ENCODE measurements at regions not wholly inside any gene's neighbourhood (a gene's known extent, or its start where the extent isn't known, plus 50 kb on each side); places are given as distances from the start of the nearest gene placed in this dataset.

DNA sequence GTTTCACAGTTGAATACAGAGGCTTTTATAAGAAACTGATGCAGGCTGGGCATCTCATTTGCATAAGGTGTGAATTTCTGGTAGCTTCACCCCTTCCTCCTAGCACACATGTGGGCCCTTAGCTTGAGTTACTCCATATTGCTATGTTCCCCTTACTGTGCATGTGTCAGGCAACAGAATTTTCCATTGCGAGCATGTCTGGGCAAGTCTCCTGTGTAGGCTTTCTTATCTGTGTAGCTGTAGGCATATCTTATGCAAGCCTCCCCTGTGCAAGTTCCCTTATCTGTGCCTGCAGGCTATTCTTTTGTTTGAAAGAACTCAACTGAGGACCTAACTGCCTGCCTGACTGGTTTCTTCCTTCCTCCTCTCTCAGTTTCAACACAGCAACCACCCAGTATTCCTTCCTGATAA lies 597.4 kb upstream of the CDH5 start (continued):
- TF ChIP-seq, protein P1, sequence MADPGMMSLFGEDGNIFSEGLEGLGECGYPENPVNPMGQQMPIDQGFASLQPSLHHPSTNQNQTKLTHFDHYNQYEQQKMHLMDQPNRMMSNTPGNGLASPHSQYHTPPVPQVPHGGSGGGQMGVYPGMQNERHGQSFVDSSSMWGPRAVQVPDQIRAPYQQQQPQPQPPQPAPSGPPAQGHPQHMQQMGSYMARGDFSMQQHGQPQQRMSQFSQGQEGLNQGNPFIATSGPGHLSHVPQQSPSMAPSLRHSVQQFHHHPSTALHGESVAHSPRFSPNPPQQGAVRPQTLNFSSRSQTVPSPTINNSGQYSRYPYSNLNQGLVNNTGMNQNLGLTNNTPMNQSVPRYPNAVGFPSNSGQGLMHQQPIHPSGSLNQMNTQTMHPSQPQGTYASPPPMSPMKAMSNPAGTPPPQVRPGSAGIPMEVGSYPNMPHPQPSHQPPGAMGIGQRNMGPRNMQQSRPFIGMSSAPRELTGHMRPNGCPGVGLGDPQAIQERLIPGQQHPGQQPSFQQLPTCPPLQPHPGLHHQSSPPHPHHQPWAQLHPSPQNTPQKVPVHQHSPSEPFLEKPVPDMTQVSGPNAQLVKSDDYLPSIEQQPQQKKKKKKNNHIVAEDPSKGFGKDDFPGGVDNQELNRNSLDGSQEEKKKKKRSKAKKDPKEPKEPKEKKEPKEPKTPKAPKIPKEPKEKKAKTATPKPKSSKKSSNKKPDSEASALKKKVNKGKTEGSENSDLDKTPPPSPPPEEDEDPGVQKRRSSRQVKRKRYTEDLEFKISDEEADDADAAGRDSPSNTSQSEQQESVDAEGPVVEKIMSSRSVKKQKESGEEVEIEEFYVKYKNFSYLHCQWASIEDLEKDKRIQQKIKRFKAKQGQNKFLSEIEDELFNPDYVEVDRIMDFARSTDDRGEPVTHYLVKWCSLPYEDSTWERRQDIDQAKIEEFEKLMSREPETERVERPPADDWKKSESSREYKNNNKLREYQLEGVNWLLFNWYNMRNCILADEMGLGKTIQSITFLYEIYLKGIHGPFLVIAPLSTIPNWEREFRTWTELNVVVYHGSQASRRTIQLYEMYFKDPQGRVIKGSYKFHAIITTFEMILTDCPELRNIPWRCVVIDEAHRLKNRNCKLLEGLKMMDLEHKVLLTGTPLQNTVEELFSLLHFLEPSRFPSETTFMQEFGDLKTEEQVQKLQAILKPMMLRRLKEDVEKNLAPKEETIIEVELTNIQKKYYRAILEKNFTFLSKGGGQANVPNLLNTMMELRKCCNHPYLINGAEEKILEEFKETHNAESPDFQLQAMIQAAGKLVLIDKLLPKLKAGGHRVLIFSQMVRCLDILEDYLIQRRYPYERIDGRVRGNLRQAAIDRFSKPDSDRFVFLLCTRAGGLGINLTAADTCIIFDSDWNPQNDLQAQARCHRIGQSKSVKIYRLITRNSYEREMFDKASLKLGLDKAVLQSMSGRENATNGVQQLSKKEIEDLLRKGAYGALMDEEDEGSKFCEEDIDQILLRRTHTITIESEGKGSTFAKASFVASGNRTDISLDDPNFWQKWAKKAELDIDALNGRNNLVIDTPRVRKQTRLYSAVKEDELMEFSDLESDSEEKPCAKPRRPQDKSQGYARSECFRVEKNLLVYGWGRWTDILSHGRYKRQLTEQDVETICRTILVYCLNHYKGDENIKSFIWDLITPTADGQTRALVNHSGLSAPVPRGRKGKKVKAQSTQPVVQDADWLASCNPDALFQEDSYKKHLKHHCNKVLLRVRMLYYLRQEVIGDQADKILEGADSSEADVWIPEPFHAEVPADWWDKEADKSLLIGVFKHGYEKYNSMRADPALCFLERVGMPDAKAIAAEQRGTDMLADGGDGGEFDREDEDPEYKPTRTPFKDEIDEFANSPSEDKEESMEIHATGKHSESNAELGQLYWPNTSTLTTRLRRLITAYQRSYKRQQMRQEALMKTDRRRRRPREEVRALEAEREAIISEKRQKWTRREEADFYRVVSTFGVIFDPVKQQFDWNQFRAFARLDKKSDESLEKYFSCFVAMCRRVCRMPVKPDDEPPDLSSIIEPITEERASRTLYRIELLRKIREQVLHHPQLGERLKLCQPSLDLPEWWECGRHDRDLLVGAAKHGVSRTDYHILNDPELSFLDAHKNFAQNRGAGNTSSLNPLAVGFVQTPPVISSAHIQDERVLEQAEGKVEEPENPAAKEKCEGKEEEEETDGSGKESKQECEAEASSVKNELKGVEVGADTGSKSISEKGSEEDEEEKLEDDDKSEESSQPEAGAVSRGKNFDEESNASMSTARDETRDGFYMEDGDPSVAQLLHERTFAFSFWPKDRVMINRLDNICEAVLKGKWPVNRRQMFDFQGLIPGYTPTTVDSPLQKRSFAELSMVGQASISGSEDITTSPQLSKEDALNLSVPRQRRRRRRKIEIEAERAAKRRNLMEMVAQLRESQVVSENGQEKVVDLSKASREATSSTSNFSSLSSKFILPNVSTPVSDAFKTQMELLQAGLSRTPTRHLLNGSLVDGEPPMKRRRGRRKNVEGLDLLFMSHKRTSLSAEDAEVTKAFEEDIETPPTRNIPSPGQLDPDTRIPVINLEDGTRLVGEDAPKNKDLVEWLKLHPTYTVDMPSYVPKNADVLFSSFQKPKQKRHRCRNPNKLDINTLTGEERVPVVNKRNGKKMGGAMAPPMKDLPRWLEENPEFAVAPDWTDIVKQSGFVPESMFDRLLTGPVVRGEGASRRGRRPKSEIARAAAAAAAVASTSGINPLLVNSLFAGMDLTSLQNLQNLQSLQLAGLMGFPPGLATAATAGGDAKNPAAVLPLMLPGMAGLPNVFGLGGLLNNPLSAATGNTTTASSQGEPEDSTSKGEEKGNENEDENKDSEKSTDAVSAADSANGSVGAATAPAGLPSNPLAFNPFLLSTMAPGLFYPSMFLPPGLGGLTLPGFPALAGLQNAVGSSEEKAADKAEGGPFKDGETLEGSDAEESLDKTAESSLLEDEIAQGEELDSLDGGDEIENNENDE (IDR thresholded peaks at IDR 0.05; ENCODE audit: insufficient replicate concordance, low read length), result no peak
- no peak for TF ChIP-seq SP2 (IDR thresholded peaks at IDR 0.05; ENCODE audit: low read length)
- no peak for TF ChIP-seq TAF7 (optimal IDR thresholded peaks at IDR 0.05; ENCODE audit: borderline replicate concordance, low read depth, low read length)
- TF ChIP-seq NRF1 (IDR thresholded peaks at IDR 0.05; ENCODE audit: low read depth, low read length), result no peak
- TF ChIP-seq CREB1 (IDR thresholded peaks at IDR 0.05), result no peak
- TF ChIP-seq YY1 (IDR thresholded peaks at IDR 0.05; ENCODE audit: low read depth, low read length), result no peak
- no peak for TF ChIP-seq TAF1 (IDR thresholded peaks at IDR 0.05; ENCODE audit: low read depth, low read length)
- TF ChIP-seq JUND (IDR thresholded peaks at IDR 0.05; ENCODE audit: low read length), result no peak
- no peak for TF ChIP-seq TBP (IDR thresholded peaks at IDR 0.05; ENCODE audit: low read depth, low read length)
- no peak for TF ChIP-seq GABPA (IDR thresholded peaks at IDR 0.05; ENCODE audit: borderline replicate concordance, insufficient read depth, low read length)

Measured in H1 (cell line).